Psoas muscle (tissue), 7 donors: ENCODE measurements at regions not wholly inside any gene's neighbourhood (a gene's known extent, or its start where the extent isn't known, plus 50 kb on each side); places are given as distances from the start of the nearest gene placed in this dataset.

ENCODE experiments used
- ATAC-seq, 4 donors: fragments of 200-7000 bp; cut with Tn5 transposase; one replicate each; pipeline ENCODE4 v1.9.1; 2020; ENCODE audit warnings: moderate library complexity in 3 of 4, mild to moderate bottlenecking in 2 of 4
- DNase-seq, 2 donors: peaks; one replicate each; pipeline ENCODE4 v3.0.0-alpha.2; 2020
- H3K27ac ChIP-seq: fragments of 200-600 bp; one replicate; pipeline ENCODE4 v1.8.0; 2022
- H3K27me3 ChIP-seq, 3 donors: fragments of 200-600 bp in 1 of 3; one replicate each; pipeline versions ENCODE4 v1.6.1 to v1.8.0; 2013 to 2022; ENCODE audit warnings: low read length in 2 of 3, mild to moderate bottlenecking in 2 of 3, moderate library complexity in 1 of 3; ENCODE audit not compliant: insufficient read depth in 3 of 3
- H3K36me3 ChIP-seq, 2 donors: fragments of 200-600 bp in 1 of 2; one replicate each; pipeline versions ENCODE4 v1.6.1 to v1.8.0; 2013 to 2022; ENCODE audit warnings: low read depth in 1 of 2, mild to moderate bottlenecking in 1 of 2, moderate library complexity in 1 of 2; ENCODE audit not compliant: insufficient read depth in 1 of 2
- H3K4me1 ChIP-seq: fragments of 200-600 bp; one replicate; pipeline ENCODE4 v1.8.0; 2022
- H3K4me3 ChIP-seq: fragments of 200-600 bp; one replicate; pipeline ENCODE4 v1.8.0; 2022; ENCODE audit warnings: mild to moderate bottlenecking
- H3K9me3 ChIP-seq: fragments of 200-600 bp; one replicate; pipeline ENCODE4 v1.8.0; 2022
- WGBS, 3 donors: extraction: QIAGEN DNeasy Blood & Tissue Kit; methylation state at CpG; one replicate each; pipeline versions ENCODE4 v1.1.6 to v1.1.7; 2013; 5-methylcytosine and 5-hydroxymethylcytosine counted together
- intact Hi-C, 2 donors: fragments of 100-400 bp; cut with DNase I; formaldehyde crosslinking; loops; one replicate each; pipeline versions ENCODE4 v1.11.0 to v1.14.2; 2022
- TF ChIP-seq, protein P1 (sequence below): fragments of 200-600 bp; IDR thresholded peaks from one replicate; pipeline ENCODE4 v1.8.0; 2022; ENCODE audit warnings: antibody characterized with exemption
- donor health status: healthy with polysubstance abuse.
- donor health status: DM: no; HTN: no; CAD: no; lungs with moderate emphysema.
- donor health status: Bipolar disorder and iron deficiency.
- donor health status: healthy.
- donor health status: DM: yes; HTN: yes; CAD: no.
- donor health status: DM: no; HTN: no; CAD: no.
- donor health status: DM: yes; HTN: yes; CAD: no.

DNA sequence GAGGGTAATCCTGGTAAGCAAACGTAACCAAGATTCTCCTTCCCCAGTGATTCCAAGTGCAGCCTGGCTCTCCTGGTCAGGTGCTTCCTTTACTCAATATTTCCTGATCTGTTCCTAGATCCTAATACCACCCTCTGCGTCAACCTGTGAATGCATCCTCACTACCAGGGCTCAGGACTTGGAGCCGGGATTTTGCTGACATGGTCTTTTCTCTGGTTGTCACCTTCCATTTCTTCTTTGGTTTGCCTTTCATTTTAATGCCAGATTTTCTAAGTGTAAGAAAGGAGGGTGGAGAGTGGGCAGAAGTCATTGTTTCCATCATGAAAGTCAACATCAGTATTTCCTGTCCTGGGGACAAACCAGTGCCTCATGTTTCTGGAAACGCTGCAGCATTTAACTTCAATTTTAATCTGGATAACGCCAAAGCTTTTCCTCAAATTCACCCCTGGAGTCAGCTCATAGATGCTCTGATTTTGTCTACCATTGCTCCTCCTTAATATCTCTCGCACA is 210.4 kb upstream of the ZNF32 start:
- intact Hi-C loops = no loop called here

DNA sequence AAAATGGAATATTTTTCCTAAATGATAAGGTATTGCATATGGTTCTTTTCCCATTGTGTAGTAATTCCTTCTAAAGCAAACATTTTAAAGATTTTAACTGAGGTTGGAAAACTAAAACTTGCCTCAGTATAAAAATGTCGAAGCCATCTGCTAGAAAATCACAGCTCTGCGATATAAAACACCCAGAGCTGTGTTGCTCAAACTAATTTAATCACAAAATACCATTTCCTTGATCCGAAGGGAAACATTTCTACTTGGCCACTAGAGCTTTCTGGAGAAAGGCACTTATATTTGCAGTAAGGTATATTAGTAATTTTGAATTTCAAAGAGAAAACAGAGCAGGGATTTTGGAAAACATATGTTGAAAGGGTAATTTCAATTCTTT is 209.2 kb upstream of the ZNF32 start:
- intact Hi-C loops = no loop called here
- H3K27ac ChIP-seq = no peak overlapping the region

More for the DNA sequence above, 210.4 kb upstream of the ZNF32 start:
- Histone ChIP-seq H3K27me3 (no peaks in the 10 kb centered on the region), H3K4me3 (no peak overlapping the region), H3K36me3 (no peaks in the 10 kb centered on the region), H3K9me3 (no peaks in the 10 kb centered on the region), H3K4me1 (no peaks in the 10 kb centered on the region), H3K27ac (no peak overlapping the region)
- no peak for ATAC-seq
- TF ChIP-seq, protein P1, sequence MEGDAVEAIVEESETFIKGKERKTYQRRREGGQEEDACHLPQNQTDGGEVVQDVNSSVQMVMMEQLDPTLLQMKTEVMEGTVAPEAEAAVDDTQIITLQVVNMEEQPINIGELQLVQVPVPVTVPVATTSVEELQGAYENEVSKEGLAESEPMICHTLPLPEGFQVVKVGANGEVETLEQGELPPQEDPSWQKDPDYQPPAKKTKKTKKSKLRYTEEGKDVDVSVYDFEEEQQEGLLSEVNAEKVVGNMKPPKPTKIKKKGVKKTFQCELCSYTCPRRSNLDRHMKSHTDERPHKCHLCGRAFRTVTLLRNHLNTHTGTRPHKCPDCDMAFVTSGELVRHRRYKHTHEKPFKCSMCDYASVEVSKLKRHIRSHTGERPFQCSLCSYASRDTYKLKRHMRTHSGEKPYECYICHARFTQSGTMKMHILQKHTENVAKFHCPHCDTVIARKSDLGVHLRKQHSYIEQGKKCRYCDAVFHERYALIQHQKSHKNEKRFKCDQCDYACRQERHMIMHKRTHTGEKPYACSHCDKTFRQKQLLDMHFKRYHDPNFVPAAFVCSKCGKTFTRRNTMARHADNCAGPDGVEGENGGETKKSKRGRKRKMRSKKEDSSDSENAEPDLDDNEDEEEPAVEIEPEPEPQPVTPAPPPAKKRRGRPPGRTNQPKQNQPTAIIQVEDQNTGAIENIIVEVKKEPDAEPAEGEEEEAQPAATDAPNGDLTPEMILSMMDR = no peak
- DNase-seq = no peak
- WGBS, 3 donors = 83 to 91% (median 89%) methylated on average over 6 of the region's 6 CpGs

DNA sequence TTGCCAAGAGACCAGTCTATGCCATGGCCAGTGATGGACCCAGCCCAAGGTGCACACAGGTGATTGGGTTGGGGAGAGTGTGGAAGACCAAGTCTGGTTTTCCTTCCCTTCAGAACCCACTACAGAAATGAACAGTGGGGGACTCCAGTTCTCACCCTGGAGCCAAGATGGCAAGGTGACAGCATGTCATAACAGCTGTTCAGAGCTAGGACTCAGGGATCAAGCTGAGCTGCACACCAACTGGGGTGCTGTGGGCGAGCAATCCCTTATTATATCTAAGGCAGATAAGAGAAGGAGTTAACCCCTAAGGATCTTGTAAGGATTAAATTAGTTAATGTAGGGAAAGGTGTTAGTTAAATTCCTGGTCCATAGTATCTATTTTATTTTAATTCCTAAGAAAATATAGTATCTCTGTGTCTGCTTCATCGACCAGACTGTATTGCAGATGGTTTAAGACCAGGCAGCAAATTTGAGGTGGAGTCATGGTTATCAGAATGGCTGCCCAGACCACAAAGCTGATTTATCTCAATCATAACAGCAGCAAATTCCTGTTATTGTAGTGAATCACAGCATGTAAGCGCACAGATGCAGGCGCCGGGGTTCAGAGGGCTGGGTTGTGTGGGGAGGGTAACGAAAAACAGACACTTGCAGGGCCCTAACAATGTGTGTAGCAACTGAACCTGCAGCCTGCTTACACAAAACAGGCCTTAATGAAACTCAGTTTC is 208.7 kb upstream of the ZNF32 start:
- WGBS, 3 donors = 68 to 72% (median 71%) methylated on average over 6 of the region's 6 CpGs
- Histone ChIP-seq H3K36me3 (no peaks in the 10 kb centered on the region), H3K4me3 (no peak overlapping the region), H3K27ac (no peak overlapping the region), H3K27me3 (no peaks in the 10 kb centered on the region), H3K4me1 (no peaks in the 10 kb centered on the region), H3K9me3 (no peaks in the 10 kb centered on the region)
- TF ChIP-seq, protein P1 = no peak
- DNase-seq = no peak
- no peak for ATAC-seq
- intact Hi-C loops = no loop called here

More for the DNA sequence above, 209.2 kb upstream of the ZNF32 start:
- DNase-seq (no peak), ATAC-seq (no peak)
- TF ChIP-seq, protein P1 = no peak
- WGBS, 3 donors = 90 to 93% (median 91%) methylated on average over 3 of the region's 3 CpGs
- Histone ChIP-seq H3K36me3 (no peaks in the 10 kb centered on the region), H3K4me1 (no peaks in the 10 kb centered on the region), H3K27me3 (no peaks in the 10 kb centered on the region), H3K9me3 (no peaks in the 10 kb centered on the region), H3K4me3 (no peak overlapping the region)

GRCh38 chr10:43856299-43856698 is 207.6 kb upstream of the ZNF32 start:
- Histone ChIP-seq H3K27ac (no peak overlapping the region), H3K4me1 (no peaks in the 10 kb centered on the region), H3K27me3 (no peaks in the 10 kb centered on the region), H3K4me3 (no peak overlapping the region), H3K9me3 (no peaks in the 10 kb centered on the region), H3K36me3 (no peaks in the 10 kb centered on the region)
- DNase-seq (no peak), ATAC-seq (no peak)
- intact Hi-C loops = no loop called here
- TF ChIP-seq, protein P1 = no peak
- WGBS, 3 donors = 94 to 97% (median 95%) methylated on average over 5 of the region's 5 CpGs
